PC-3 (cell line): ENCODE measurements at regions not wholly inside any gene's neighbourhood (a gene's known extent, or its start where the extent isn't known, plus 50 kb on each side); places are given as distances from the start of the nearest gene placed in this dataset.
"Not testable (repeated sequence)": the region's sequence is repeated elsewhere in the genome, so short reads cannot be mapped to it uniquely, and the experiment has no call there.

Experiments
- ATAC-seq: fragments of 200-7000 bp; cut with Tn5 transposase; 2 replicates; pipeline ENCODE4 v1.9.1; 2020; ENCODE audit warnings: mild to moderate bottlenecking, moderate library complexity
- BruUV-seq: library from RNA; stranded (reverse); fragments of 400-500 nt; replicated peaks from 2 replicates; lab custom pipeline; 2021; lab: Mats Ljungman, UMichigan
- CTCF ChIA-PET: fragments of 300-600 bp; sonication (Branson Sonifier 250); formaldehyde crosslinking; loops from one replicate; lab custom pipeline; 2022; ENCODE audit warnings: antibody characterized with exemption; lab: Charles Lee
- POLR2A ChIA-PET: fragments of 300-600 bp; sonication (Branson Sonifier 250); formaldehyde crosslinking; loops from one replicate; lab custom pipeline; 2022; ENCODE audit warnings: antibody characterized with exemption; ENCODE audit not compliant: unreplicated experiment; lab: Charles Lee
- DNase-seq: peaks from one replicate; pipeline ENCODE4 v3.0.0-alpha.2; 2015
- H2AFZ ChIP-seq: fragments of 300-600 bp; sonication (generic); 2 replicates; pipeline ENCODE4 v1.6.0; 2016; ENCODE audit warnings: antibody characterized with exemption, low read length
- H3F3A ChIP-seq: fragments of 300-600 bp; sonication (generic); one replicate; pipeline ENCODE4 v1.6.0; 2017; ENCODE audit warnings: antibody characterized with exemption, low read length, control low read depth, mild to moderate bottlenecking; ENCODE audit not compliant: unreplicated experiment
- H3K27ac ChIP-seq: fragments of 300-600 bp; sonication (generic); 2 replicates; pipeline ENCODE4 v1.5.1; 2016; ENCODE audit warnings: mild to moderate bottlenecking, low read length
- H3K27me3 ChIP-seq: fragments of 300-600 bp; sonication (generic); 2 replicates; pipeline ENCODE4 v1.6.1; 2016; ENCODE audit warnings: low read length, mixed read lengths
- H3K36me3 ChIP-seq: fragments of 300-600 bp; sonication (generic); 2 replicates; pipeline ENCODE4 v1.6.1; 2016; ENCODE audit warnings: low read depth, mixed run types, low read length, mixed read lengths
- H3K4me1 ChIP-seq: fragments of 300-600 bp; sonication (generic); 2 replicates; pipeline ENCODE4 v1.5.1; 2016; ENCODE audit warnings: low read length; ENCODE audit not compliant: insufficient read depth
- H3K4me2 ChIP-seq: fragments of 300-600 bp; sonication (generic); 2 replicates; pipeline ENCODE4 v1.6.0; 2016; ENCODE audit warnings: low read length
- H3K4me3 ChIP-seq: fragments of 300-600 bp; sonication (generic); 2 replicates; pipeline ENCODE4 v1.5.1; 2016; ENCODE audit warnings: mild to moderate bottlenecking, low read length, mixed read lengths
- H3K79me2 ChIP-seq: fragments of 300-600 bp; sonication (generic); 2 replicates; pipeline ENCODE4 v1.6.1; 2017; ENCODE audit warnings: low read length, mixed read lengths
- H3K9ac ChIP-seq: fragments of 300-600 bp; sonication (generic); 2 replicates; pipeline ENCODE4 v1.6.0; 2016; ENCODE audit warnings: mild to moderate bottlenecking, low read length
- H3K9me2 ChIP-seq: fragments of 300-600 bp; sonication (generic); replicated peaks from 2 replicates; pipeline ENCODE4 v1.6.1; 2016; ENCODE audit warnings: mixed run types, low read length, mixed read lengths
- H3K9me3 ChIP-seq: fragments of 300-600 bp; sonication (generic); 2 replicates; pipeline ENCODE4 v1.6.1; 2016; ENCODE audit warnings: low read length, mixed read lengths
- H4K20me1 ChIP-seq: fragments of 300-600 bp; sonication (generic); 2 replicates; pipeline ENCODE4 v1.6.1; 2016; ENCODE audit warnings: low read length, mixed read lengths
- EZH2 ChIP-seq: fragments of 300-600 bp; sonication (generic); IDR thresholded peaks from one replicate; pipeline ENCODE4 v1.6.1; 2017; ENCODE audit warnings: antibody characterized with exemption, mild to moderate bottlenecking, low read length; ENCODE audit not compliant: unreplicated experiment
- EZH2phosphoT487 ChIP-seq: fragments of 300-600 bp; sonication (generic); IDR thresholded peaks from 2 replicates; pipeline ENCODE4 v1.6.1; 2018; ENCODE audit warnings: mild to moderate bottlenecking, antibody characterized with exemption, low read length, borderline replicate concordance
- intact Hi-C: fragments of 100-400 bp; cut with micrococcal nuclease; formaldehyde crosslinking; loops from 2 replicates; pipeline ENCODE4 v1.9.0; 2023
- TF ChIP-seq, protein P1 (sequence below): fragments of 300-600 bp; sonication (generic); conservative IDR thresholded peaks from 2 replicates; pipeline ENCODE4 v1.5.1; 2017; ENCODE audit warnings: antibody characterized with exemption, low read depth, mild to moderate bottlenecking, low read length

DNA sequence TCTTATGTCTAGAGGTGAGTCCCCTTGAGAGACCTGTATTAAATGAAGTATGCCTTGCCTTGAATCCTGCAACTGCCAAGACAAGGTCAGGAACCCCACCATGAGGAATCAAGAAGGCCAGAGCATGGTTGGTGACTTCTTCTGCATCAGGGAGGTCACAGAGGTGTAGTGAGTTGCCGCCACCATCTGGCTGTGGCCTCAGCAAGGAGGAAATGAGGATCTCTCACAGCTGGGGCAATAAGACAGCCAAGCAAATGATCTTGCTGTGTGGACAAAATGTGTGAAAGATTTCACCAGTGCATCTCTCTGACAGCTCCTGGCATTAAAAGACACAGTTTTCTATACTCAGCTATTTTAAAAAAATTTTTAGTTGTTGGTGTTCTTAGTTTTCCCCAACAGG lies 611.0 kb downstream of the DOK5 start:
- no peak for ATAC-seq
- ChIA-PET POLR2A (no interaction called here), CTCF (no interaction called here)

GRCh38 chr20:55079917-55080316 lies 604.5 kb downstream of the DOK5 start:
- Histone ChIP-seq H3K4me3 (no peak overlapping the region), H3K9me2 (no peaks in the 10 kb centered on the region), H3K4me1 (no peaks in the 10 kb centered on the region), H3K79me2 (no peaks in the 10 kb centered on the region), H3K36me3 (no peaks in the 10 kb centered on the region), H3K4me2 (no peak overlapping the region), H3K9ac (no peak overlapping the region), H2AFZ (no peak overlapping the region), H3K27me3 (no peaks in the 10 kb centered on the region), H4K20me1 (no peaks in the 10 kb centered on the region), H3K27ac (no peak overlapping the region), H3F3A (no peaks in the 10 kb centered on the region), H3K9me3 (peaks cover 8% of the 10 kb centered on the region; the same call in 1 of the 2 replicates)
- ChIA-PET CTCF (no interaction called here), POLR2A (no interaction called here)
- DNase-seq = no peak
- ATAC-seq = no peak
- BruUV-seq = no TSS peak
- no peak for TF ChIP-seq EZH2phosphoT487
- TF ChIP-seq, protein P1, sequence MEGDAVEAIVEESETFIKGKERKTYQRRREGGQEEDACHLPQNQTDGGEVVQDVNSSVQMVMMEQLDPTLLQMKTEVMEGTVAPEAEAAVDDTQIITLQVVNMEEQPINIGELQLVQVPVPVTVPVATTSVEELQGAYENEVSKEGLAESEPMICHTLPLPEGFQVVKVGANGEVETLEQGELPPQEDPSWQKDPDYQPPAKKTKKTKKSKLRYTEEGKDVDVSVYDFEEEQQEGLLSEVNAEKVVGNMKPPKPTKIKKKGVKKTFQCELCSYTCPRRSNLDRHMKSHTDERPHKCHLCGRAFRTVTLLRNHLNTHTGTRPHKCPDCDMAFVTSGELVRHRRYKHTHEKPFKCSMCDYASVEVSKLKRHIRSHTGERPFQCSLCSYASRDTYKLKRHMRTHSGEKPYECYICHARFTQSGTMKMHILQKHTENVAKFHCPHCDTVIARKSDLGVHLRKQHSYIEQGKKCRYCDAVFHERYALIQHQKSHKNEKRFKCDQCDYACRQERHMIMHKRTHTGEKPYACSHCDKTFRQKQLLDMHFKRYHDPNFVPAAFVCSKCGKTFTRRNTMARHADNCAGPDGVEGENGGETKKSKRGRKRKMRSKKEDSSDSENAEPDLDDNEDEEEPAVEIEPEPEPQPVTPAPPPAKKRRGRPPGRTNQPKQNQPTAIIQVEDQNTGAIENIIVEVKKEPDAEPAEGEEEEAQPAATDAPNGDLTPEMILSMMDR = no peak
- TF ChIP-seq EZH2 = no peak
- intact Hi-C loops = no loop called here

More for the DNA sequence above, 611.0 kb downstream of the DOK5 start:
- H3F3A ChIP-seq = no peaks in the 10 kb centered on the region
- H3K4me2 ChIP-seq = no peak overlapping the region
- H3K9me3 ChIP-seq = peaks cover 21% of the 10 kb centered on the region
- H2AFZ ChIP-seq = no peak overlapping the region
- TF ChIP-seq EZH2 (no peak), EZH2phosphoT487 (no peak)
- TF ChIP-seq, protein P1 = no peak
- no peaks in the 10 kb centered on the region for H3K27me3 ChIP-seq
- DNase-seq = no peak
- H3K79me2 ChIP-seq = no peaks in the 10 kb centered on the region
- no peaks in the 10 kb centered on the region for H4K20me1 ChIP-seq
- no peaks in the 10 kb centered on the region for H3K4me1 ChIP-seq
- no peaks in the 10 kb centered on the region for H3K9me2 ChIP-seq
- no TSS peak for BruUV-seq
- H3K27ac ChIP-seq = no peak overlapping the region
- intact Hi-C loops = no loop called here
- no peaks in the 10 kb centered on the region for H3K36me3 ChIP-seq
- no peak overlapping the region for H3K9ac ChIP-seq
- H3K4me3 ChIP-seq = no peak overlapping the region

DNA sequence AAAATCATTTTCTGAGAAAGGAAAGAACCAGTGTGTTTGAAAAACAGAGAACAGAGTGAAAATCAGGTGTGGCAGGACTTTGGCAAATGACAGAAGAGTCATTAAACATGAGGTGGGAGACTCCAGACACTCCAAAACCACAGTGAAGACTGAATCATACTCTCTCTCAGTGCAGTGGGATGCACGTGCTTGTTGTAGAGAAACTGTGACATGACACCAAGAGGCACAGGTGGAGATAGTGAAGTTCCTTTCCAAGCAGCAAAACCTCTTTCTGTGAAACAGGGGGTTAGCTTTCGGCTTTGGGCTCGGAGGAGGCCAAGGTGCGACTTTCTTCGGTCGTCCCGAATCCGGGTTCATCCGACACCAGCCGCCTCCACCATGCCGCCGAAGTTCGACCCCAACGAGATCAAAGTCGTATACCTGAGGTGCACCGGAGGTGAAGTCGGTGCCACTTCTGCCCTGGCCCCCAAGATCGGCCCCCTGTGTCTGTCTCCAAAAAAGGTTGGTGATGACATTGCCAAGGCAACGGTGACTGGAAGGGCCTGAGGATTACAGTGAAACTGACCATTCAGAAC lies 599.0 kb downstream of the DOK5 start:
- H3K27ac ChIP-seq, BruUV-seq, H3K9me2 ChIP-seq, H3K36me3 ChIP-seq, H2AFZ ChIP-seq, H3K9me3 ChIP-seq, H3K27me3 ChIP-seq, H3K9ac ChIP-seq, CTCF ChIA-PET, DNase-seq, H3K4me1 ChIP-seq, H4K20me1 ChIP-seq, ATAC-seq, intact Hi-C loops, H3K4me3 ChIP-seq, H3F3A ChIP-seq, POLR2A ChIA-PET, H3K79me2 ChIP-seq, H3K4me2 ChIP-seq: not testable (repeated sequence)
